NCI-H2196 (cell line): ENCODE measurements at regions not wholly inside any gene's neighbourhood (a gene's known extent, or its start where the extent isn't known, plus 50 kb on each side); places are given as distances from the start of the nearest gene placed in this dataset.
A peak's percentile ranks its signal among the peaks of the same experiment; 100 is the strongest.

Source experiments
- DNase-seq: peaks from one replicate; lab custom pipeline; 2025; ENCODE audit not compliant: unreplicated experiment; lab: John Stamatoyannopoulos, UW

DNA sequence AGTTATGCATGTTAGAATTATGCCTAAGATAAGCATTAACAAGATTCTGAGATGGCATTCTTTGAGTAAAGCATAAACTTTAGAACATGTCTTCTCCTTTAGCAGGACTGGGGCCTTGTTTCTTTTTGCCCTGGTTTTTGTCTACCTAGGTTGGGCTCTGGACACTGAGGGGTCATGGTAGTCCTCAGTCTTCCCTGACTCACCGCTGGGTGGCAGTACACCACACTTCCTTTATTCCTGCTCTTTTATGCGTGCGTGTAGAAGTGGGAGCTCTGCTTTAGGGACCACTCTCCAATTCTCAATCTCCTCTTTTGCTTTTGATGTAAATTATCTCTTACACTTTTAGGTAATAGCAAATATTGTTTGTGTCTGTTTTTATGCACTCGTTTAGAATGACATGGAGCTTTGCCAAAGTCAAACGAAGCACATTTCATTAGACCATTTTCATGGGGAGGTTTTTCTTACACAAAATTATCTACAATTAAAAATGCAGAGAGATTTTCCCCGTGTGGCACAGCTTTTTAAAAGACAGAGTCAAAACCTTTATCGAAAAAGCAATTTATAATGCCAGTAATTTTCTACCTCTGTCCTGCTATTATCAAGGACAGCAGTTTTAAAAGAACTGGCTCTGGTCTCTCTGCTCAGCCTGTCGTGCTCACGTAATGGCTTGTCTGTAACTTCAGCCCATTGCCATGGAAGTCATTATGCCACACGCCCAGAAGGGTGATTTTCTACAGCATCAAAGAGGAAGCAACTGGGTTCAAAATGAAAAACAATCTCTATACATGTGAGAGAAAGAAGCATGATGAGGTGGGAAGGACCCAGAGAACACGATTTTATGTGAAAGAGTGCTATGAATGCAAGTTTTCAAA lies 413.9 kb downstream of the COG6 start:
- DNase-seq, result peak; percentile 4

DNA sequence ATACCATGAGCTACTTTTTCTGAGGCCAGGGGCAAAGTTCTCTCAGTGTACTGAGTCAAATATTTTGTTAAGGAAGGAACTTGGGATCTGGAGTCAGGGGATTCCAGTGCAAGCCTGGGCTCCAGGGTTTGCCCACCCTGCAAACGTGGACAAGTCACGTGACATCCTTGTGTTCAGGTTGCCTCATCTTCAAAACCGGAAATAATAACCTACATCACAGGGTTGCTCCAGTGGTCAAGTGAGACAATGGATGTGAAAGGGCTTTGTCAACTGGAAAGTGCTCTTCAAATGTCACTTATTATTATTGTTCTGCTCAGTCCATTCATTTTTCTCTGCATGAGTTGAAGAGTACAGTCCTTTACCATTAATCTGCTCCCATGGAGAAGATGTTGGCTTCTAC lies 414.9 kb downstream of the COG6 start:
- DNase-seq, result no peak

DNA sequence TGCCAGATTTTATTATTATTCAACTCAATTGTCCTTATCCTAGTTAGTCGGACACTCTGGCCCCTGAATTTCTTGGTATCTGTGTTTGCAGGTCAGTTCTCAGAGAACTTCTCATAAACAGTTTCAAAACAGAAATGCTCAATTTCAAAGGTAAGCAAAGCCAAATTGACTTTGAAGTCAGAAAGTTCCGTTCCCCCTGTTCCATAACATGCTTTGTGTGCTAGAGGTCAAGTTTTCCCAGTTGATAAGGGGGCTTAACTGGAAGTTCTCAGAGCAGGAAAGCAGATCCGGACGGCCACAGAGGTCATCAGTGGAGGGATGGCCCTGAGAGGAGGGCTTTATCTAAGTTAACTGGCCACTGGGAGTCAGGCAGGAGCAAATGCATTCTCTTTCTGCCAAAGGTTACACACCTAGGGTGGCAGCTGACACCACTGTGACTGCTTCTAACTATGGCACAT lies 417.2 kb downstream of the COG6 start:
- no peak for DNase-seq

DNA sequence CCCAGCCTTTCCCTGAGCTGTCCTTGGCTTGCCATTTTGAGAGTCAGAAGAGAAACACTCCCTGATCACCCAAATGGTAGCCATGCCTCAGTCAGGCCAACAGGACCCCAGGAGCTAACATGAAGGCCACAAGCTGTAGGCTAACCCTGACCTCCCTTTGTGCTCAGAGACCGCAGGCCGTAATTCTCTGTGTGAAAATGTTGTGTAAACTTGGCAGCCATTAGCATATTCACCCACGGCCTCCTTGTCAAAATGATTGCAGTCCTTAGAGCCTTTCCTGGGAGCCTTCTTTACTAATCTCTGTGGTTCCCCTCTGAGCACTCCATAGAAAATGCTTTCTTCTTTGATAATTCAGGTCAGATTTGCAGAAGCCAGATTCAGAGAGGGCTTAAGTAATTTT lies 418.9 kb downstream of the COG6 start:
- no peak for DNase-seq

DNA sequence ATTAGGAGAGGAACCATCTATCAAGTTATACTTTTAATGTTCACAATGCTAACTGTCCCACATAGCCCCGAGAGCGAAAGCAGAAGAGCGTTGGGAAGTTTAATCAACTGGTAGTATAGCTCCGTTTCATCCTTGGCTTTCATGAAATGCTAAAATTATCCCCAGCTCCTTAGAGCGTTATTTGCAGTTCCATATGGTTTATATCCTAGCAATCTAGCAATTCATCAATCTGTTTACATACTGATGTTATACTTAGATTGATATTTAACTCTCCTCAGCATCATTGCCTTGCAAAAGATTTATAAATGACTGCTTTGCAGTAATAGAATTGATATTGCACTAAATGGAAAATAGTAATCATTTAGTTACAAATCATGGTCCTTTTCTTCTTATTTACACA lies 419.8 kb downstream of the COG6 start:
- DNase-seq, result no peak

DNA sequence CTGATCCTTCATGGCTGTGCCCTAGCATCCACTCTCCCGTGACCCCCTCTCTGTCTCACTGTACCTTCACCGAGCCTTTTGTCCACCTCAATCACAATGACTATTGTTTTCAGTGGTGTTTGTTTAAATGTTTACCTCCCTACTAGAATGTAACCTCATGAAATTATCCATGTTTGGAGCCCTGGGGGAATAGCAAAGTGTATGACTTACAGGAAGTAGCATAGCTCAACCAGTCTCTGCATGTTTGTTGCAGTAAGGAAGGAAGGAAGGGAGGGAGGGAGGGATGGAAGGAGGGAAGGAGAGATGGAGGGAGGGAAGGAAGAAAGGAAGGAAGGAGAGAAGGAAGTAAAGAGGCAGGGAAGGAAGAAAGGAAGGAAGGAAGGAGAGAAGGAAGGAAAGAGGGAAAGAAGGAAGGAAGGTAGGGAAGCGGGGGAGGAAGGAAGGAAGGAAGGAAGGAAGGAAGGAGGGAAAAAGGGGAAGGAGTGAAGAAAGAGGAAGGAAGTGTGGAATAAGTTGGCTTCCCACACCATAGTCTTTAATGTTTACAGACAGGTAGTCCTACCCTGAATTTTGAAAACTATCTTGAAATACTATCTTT lies 421.4 kb downstream of the COG6 start:
- no peak for DNase-seq

DNA sequence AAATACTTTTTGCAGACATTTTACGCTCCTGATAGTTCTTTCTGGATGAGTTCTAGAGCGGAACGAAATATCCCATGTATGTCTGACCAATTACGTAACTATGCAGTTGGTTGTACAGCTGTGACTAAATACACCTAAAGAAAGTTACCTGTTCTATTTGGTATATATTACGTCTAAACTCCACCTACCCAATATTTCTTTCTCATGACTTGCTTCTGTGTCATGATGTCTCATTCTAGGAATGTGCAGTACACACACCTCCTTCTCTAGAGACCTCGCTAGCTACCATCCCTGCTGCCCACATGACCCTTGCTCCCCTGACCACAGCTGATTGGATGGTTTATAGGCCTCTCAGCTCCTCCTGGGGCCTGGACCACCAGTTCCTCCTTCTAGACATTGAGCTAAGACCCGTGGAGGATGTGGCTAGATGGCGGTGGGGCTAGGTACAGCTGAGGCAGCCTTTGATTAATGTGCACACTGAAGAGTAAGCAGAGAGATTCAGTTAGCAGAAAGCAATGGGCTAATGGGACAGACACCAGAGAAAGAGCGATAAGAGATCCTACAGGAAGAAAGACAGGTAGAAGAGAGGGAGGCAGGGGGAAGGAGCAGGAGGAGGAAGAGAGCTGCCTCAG lies 422.1 kb downstream of the COG6 start:
- no peak for DNase-seq

DNA sequence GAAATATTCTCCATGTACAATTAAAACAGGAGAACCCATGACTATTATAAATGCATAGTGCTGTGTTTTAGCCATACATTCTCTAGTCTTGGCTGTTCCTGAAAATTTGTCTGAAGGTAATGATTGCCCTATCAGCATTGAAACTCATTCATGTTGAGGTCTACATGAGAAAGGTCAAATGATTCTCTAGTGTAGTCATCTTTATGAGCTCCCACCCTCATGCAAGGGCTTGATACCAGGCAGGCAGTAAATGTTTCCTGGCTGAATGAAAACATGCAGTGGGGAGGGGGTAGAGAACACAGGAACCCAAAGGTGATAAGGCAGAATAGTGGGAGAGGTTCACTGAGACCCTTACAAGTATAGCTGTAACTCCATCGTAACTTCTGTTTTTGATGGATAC lies 424.3 kb downstream of the COG6 start:
- DNase-seq, result no peak

DNA sequence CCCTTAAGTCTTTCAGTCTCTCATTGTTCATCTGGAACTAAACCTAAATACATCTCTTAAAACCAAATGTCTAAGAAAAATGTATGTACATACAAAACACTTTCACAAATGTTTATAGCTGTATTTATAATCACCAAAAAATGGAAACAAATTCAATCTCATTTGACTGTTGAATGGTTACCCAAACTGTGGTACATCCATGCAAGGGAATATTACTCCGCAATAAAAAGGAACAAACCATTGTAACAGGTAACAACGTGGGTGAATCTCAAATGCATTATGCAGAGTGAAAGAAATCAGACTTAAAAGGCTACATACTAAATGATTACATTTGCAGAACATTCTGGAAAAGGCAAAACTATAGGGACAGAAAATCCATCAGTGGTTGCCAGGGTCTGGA lies 425.2 kb downstream of the COG6 start:
- no peak for DNase-seq

DNA sequence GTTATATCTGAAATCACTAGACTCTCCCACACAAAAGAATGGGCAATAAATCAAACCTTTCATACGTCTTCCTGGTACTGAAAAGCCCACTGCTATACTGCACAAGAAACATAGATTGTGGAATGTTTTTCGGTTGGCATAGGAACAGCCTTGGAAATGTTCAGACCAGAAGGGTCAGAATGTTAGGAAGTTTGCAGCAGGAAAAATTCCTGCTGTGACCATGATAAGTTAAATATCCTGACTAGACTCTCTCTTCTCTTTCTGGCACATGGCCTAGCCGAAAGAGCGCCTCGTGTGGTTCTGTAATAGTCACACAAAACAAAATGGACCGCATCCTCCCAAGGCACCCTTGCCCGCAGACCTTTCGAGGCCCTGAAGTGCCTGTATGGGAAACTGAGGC lies 427.2 kb downstream of the COG6 start:
- DNase-seq, result no peak

DNA sequence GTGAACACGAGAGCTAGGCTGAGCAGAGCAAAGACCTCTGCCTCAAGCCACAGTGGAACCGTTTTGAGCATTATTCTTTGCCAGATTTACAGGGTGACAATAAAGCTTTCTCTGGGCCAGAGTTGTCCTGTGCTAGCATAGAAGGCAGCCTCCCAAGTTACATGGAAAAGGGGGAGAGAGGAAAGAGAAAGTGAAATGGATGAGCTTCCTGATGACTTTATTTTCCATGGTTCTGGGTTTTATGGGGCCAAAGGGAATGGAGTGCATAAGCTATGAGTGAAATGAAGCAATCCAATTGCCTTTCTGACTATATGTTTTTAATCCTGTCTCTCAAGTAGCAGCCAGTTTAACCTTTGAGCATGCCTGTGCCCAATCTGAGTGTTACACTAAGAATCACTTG lies 428.4 kb downstream of the COG6 start:
- DNase-seq, result no peak

DNA sequence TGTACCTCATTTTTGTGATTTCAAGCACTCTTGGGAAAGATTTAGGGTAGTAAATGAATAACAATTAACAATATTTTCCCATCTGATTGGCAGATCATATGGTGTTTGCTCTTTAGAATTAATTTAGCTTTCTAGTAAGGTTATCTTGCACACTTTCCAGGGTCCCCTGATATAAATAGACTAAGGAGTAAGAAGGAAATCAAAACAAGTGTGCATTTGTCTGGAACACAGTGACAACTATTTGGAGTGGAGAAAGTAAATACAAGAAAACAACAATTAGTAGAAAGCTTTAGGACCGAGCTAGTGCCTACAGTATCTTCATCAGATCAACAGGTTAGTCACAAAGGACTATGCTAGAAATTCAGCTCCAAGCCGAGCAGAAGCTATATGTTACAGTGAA lies 429.5 kb downstream of the COG6 start:
- DNase-seq, result no peak

DNA sequence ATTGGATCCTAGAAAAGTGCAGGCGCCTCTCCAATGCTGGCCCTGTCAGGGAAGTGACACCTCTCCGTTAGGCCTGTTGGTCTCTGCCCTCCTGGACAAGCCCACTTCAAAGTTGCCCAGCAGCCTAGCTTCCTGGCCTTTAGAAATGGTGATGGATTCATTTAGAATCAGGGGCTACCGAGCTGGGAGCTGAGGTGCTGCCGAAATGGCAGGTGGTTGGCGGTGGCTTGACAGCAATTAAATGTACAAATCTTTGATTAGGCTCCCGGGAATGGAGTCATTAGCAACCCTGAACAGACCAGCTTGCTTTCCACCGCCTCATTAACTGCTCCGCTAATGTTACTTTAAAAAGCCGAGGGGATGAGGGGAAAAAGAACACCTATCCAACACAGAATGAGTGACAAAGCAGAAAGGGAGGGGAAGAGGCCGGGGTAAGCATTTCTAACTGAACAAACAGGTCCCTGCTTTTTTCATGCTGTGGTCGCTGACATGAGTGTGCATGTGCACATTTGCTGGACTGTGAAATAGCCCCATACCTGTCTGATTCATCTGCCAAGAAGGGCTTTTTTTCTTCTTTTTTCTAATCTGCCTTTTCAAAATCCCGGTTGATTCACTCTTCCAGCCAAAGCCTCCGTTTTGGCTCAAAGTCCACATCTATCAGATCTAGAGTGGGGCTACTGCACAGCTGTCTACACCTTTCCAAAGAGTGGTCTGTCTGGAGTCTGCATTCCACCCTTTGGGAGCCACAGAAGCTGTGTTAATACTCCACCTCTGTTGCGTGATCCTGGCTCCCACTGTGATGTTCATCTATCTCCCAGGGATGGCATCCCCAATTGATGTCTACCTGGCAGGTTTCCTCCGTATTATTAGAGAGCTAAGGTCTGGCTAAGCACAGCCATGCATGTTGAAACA lies 431.9 kb downstream of the COG6 start:
- DNase-seq, result no peak

DNA sequence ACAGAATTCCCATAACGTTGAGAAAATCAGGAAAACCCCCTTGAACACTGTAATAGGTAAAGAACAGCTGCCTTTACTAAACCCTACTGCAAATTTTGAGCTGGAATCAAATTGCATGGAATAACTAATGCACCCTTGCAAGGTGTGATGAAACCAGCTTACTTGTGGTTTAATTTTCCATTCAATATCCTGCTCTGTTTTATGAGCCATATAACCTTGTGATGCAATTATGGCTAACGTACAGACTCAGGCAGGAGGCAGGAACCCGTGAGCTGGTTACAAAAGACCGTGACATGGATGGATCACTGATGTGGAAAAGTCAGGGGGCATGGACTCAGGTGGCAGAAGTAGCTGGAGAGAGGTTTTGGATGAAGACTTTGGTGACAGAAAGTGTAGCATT lies 438.6 kb downstream of the COG6 start:
- no peak for DNase-seq

DNA sequence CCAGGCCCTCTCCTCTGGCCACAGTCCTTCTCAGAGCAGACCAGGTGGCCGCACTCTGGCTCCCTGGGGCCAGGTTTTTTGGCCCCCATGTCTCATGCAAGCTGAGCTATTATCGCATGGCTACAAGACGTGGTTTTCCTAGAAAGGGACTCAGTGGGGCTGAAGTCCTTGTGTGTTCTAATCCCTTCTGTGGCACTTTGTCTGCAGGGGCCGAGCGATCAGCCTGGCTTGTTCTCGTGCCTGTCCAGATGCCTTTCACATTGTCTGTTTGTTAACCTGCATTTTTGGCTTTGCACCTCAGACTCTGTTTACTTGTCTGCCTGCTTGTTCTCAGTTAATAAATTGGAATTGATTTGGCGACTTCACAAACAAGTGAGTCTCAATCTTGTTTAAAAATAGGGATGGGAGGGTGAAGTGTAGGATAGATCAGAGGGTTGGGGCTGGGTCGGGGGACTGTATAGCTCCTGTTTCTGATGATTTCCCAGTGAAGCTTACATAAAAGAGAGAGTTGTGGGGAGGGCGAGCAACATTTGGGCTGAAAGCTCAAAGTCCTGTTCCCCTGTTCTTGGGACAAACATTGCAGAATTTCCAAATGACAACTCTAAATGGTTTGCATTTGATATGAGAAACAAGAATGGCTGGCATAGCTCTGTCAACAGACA lies 440.4 kb downstream of the COG6 start:
- no peak for DNase-seq

DNA sequence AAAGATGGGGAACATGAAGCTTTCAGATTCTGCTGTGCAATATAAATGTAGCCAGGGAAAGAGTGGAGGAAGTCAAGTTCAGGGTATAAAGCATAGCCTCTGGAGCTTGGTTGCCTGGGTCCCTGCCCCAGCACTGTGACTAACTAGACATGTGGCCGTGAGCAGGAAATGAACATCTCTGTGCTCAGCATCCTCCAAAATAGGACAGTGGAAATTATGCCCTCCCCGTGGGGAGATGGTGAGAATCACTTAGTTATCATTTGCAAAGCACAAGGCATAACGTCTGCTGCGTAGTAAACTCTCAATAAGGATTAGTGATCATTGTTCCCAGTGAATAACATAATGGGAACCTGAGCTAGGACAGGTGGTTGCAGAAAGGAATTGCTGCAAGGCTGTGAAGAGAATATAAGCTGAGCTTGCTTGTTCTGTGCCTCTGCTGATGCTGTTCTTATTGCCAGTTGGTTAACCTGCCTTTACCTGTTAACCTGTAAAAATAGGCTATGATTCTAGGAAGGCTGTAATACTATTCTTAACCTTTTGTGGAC lies 441.0 kb downstream of the COG6 start:
- DNase-seq, result no peak

DNA sequence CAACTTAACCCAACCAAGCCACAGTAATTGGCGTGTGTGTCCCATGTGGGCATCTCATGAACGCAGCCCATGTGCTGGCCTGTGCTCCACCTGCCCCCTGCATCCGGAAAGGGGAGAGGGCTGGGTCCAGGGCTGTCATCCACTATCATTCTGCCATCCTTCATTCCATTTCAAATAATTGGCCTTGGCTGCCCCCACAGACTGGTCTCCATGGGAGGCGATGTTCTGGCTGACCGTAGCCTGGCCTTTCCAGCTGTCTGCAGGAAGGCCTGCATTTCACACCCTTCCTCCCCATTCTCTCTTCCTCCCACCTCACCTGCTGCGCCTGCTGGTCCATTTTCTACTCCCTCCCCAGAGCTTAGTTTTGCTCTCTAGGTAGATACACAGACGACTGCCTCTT lies 442.8 kb downstream of the COG6 start:
- DNase-seq, result no peak

DNA sequence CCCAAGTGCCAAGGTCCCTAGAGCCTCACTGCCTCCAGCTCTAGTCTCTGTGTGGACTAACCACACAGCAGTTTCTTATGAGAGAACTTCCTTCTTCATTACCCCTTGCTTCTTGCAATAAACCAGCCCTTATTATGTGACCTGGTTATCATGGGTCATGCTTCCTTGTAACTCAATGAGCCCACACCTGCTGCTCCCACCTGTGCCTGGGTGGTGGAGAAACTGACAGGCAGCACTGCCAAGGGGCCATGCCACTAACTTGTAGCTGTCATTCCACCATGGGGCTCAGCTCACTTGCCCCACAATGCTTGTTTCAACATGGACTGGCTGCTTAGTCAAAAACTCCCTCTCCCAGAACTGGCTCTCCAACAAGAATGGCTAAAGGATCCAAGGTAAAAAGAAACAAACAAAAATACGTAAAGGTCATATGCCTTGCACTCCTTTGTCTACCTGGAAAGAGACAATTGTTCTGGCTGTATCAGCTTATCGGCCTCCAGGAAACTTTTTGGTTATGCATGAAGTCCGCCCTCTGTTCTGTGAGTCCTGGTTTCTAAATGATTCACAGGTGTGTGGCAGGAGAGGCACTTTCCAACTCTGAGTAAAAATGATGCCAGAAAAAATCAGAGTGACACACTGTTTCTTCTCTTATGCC lies 446.4 kb downstream of the COG6 start:
- DNase-seq, result no peak

DNA sequence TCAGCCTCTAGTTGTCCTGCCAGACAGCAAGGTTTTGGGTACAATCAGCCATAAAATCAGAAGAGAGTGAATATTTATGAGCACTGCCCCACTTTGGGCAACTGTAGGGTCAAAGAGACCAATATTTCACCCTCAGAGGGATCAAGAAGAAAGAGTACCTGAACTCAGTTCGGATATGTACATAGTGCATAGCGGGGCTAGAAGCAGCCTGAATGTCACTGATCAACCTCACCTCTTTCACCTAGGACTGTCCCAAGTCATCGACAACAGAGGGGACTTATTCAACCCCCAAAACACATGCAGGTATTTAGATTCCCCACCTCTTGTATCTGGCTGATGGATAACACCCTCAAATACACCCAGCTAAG lies 446.9 kb downstream of the COG6 start:
- no peak for DNase-seq

DNA sequence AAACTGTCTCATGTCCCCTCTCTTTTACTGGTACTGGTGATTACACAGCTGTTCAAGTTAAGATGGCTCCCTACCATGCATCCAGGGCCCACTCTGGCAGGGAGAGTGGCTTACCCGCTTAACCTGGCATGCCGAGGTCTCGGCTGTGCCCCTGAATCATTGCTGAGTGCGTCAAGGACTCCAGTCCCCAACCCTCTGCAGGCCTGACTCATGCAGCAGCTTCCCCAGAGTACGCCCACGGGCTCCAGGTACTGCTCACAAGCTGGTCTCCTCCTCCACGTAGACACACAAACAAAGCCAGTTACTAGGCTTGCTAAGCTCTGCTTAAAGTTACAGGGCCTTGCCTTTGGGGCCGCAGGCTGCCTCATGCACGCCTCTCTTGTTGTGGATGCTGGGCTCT lies 447.4 kb downstream of the COG6 start:
- no peak for DNase-seq
